ENCODE measurements at regions not wholly inside any gene's neighbourhood (a gene's known extent, or its start where the extent isn't known, plus 50 kb on each side); places are given as distances from the start of the nearest gene placed in this dataset.
"Not testable (repeated sequence)": the region's sequence is repeated elsewhere in the genome, so short reads cannot be mapped to it uniquely, and the experiment has no call there.

- Mint-ChIP-seq H3K36me3 (ENCODE audit: insufficient read depth in 2 of 2) (peaks cover 0 to 3% of the 10 kb centered on the region in 2 donors), H3K27ac (no peak overlapping the region), H3K27me3 (ENCODE audit: low read depth) (peaks cover 22% of the 10 kb centered on the region), H3K9me3 (peaks cover 0 to 4% of the 10 kb centered on the region in 2 donors), H3K4me3 (no peak overlapping the region), H3K4me1 (ENCODE audit: low read depth) (no peaks in the 10 kb centered on the region)
- DNase-seq: no peak
- no peak for ATAC-seq (replicated peaks in 1 of 2)
Observed at GRCh38 chr18:54662986-54663385, 71.9 kb downstream of the DYNAP start.

- not testable (repeated sequence) for H3K27ac Mint-ChIP-seq; H3K9me3 Mint-ChIP-seq; H3K4me1 Mint-ChIP-seq (ENCODE audit: low read depth); DNase-seq; H3K4me3 Mint-ChIP-seq; ATAC-seq (replicated peaks in 1 of 2); H3K36me3 Mint-ChIP-seq (ENCODE audit: insufficient read depth in 2 of 2)
- peaks cover 11% of the 10 kb centered on the region for H3K27me3 Mint-ChIP-seq (ENCODE audit: low read depth)
Observed at GRCh38 chr18:54669701-54670100, 78.7 kb downstream of the DYNAP start.

GRCh38 chr18:54671291-54671881 lies 80.3 kb downstream of the DYNAP start:
- H3K36me3 Mint-ChIP-seq (ENCODE audit: insufficient read depth in 2 of 2): no peaks in the 10 kb centered on the region
- no peak overlapping the region for H3K4me3 Mint-ChIP-seq
- no peaks in the 10 kb centered on the region for H3K9me3 Mint-ChIP-seq
- DNase-seq: peak in 1 of 2 donors; percentile 3
- no peak overlapping the region for H3K27ac Mint-ChIP-seq
- H3K27me3 Mint-ChIP-seq (ENCODE audit: low read depth): peaks cover 11% of the 10 kb centered on the region
- no peak for ATAC-seq (replicated peaks in 1 of 2)
- H3K4me1 Mint-ChIP-seq (ENCODE audit: low read depth): no peaks in the 10 kb centered on the region

GRCh38 chr18:54672109-54672508 lies 81.1 kb downstream of the DYNAP start:
- H3K27ac Mint-ChIP-seq: no peak overlapping the region
- H3K4me3 Mint-ChIP-seq: no peak overlapping the region
- H3K36me3 Mint-ChIP-seq (ENCODE audit: insufficient read depth in 2 of 2): no peaks in the 10 kb centered on the region
- H3K27me3 Mint-ChIP-seq (ENCODE audit: low read depth): peaks cover 11% of the 10 kb centered on the region
- H3K4me1 Mint-ChIP-seq (ENCODE audit: low read depth): no peaks in the 10 kb centered on the region
- H3K9me3 Mint-ChIP-seq: no peaks in the 10 kb centered on the region
- DNase-seq (no peak), ATAC-seq (replicated peaks in 1 of 2) (peak in 1 of 2 donors; percentile 38)

- no peak overlapping the region for H3K4me3 Mint-ChIP-seq
- H3K36me3 Mint-ChIP-seq (ENCODE audit: insufficient read depth in 2 of 2): no peaks in the 10 kb centered on the region
- no peaks in the 10 kb centered on the region for H3K9me3 Mint-ChIP-seq
- H3K4me1 Mint-ChIP-seq (ENCODE audit: low read depth): no peaks in the 10 kb centered on the region
- H3K27me3 Mint-ChIP-seq (ENCODE audit: low read depth): peaks cover 10% of the 10 kb centered on the region
- ATAC-seq (replicated peaks in 1 of 2) (no peak), DNase-seq (no peak)
- no peak overlapping the region for H3K27ac Mint-ChIP-seq
Observed at GRCh38 chr18:54672846-54673475, 81.9 kb downstream of the DYNAP start.

- no peaks in the 10 kb centered on the region for H3K27me3 Mint-ChIP-seq (ENCODE audit: low read depth)
- H3K36me3 Mint-ChIP-seq (ENCODE audit: insufficient read depth in 2 of 2): no peaks in the 10 kb centered on the region
Observed at GRCh38 chr18:54673936-54674335, 82.9 kb downstream of the DYNAP start.

GRCh38 chr18:54675076-54675475 lies 84.0 kb downstream of the DYNAP start:
- ATAC-seq (replicated peaks in 1 of 2) (no peak), DNase-seq (no peak)
- Mint-ChIP-seq H3K9me3 (no peaks in the 10 kb centered on the region), H3K27ac (no peak overlapping the region), H3K4me1 (ENCODE audit: low read depth) (peaks cover 5% of the 10 kb centered on the region), H3K36me3 (ENCODE audit: insufficient read depth in 2 of 2) (no peaks in the 10 kb centered on the region), H3K4me3 (no peak overlapping the region), H3K27me3 (ENCODE audit: low read depth) (peaks cover 6% of the 10 kb centered on the region)

More at GRCh38 chr18:54673936-54674335, 82.9 kb downstream of the DYNAP start:
- no peak overlapping the region for H3K27ac Mint-ChIP-seq
- ATAC-seq (replicated peaks in 1 of 2): no peak
- no peaks in the 10 kb centered on the region for H3K9me3 Mint-ChIP-seq
- no peak overlapping the region for H3K4me3 Mint-ChIP-seq
- no peak for DNase-seq
- H3K4me1 Mint-ChIP-seq (ENCODE audit: low read depth): no peaks in the 10 kb centered on the region

- Mint-ChIP-seq H3K4me3 (no peak overlapping the region), H3K4me1 (ENCODE audit: low read depth) (peaks cover 5% of the 10 kb centered on the region), H3K27me3 (ENCODE audit: low read depth) (peaks cover 6% of the 10 kb centered on the region), H3K27ac (no peak overlapping the region), H3K9me3 (no peaks in the 10 kb centered on the region), H3K36me3 (ENCODE audit: insufficient read depth in 2 of 2) (no peaks in the 10 kb centered on the region)
- ATAC-seq (replicated peaks in 1 of 2) (peak; percentile 44 to 50), DNase-seq (peak in 1 of 2 donors; percentile 2)
Observed at GRCh38 chr18:54679318-54680149, 88.5 kb downstream of the DYNAP start.

- H3K4me3 Mint-ChIP-seq: no peak overlapping the region
- H3K9me3 Mint-ChIP-seq: no peaks in the 10 kb centered on the region
- no peaks in the 10 kb centered on the region for H3K36me3 Mint-ChIP-seq (ENCODE audit: insufficient read depth in 2 of 2)
- DNase-seq (no peak), ATAC-seq (replicated peaks in 1 of 2) (no peak)
- no peak overlapping the region for H3K27ac Mint-ChIP-seq
- peaks cover 2% of the 10 kb centered on the region for H3K4me1 Mint-ChIP-seq (ENCODE audit: low read depth)
- H3K27me3 Mint-ChIP-seq (ENCODE audit: low read depth): no peaks in the 10 kb centered on the region
Observed at GRCh38 chr18:54684784-54685183, 93.7 kb downstream of the DYNAP start.

GRCh38 chr18:54689319-54689718 lies 98.3 kb downstream of the DYNAP start:
- Mint-ChIP-seq H3K27ac (no peak overlapping the region), H3K9me3 (no peaks in the 10 kb centered on the region), H3K4me1 (ENCODE audit: low read depth) (no peaks in the 10 kb centered on the region), H3K27me3 (ENCODE audit: low read depth) (no peaks in the 10 kb centered on the region), H3K36me3 (ENCODE audit: insufficient read depth in 2 of 2) (no peaks in the 10 kb centered on the region), H3K4me3 (no peak overlapping the region)
- DNase-seq: no peak
- ATAC-seq (replicated peaks in 1 of 2): no peak

- no peak for ATAC-seq (replicated peaks in 1 of 2)
- no peak overlapping the region for H3K27ac Mint-ChIP-seq
- no peak for DNase-seq
- no peaks in the 10 kb centered on the region for H3K36me3 Mint-ChIP-seq (ENCODE audit: insufficient read depth in 2 of 2)
- H3K27me3 Mint-ChIP-seq (ENCODE audit: low read depth): no peaks in the 10 kb centered on the region
- no peaks in the 10 kb centered on the region for H3K9me3 Mint-ChIP-seq
- no peaks in the 10 kb centered on the region for H3K4me1 Mint-ChIP-seq (ENCODE audit: low read depth)
- H3K4me3 Mint-ChIP-seq: no peak overlapping the region
Observed at GRCh38 chr18:54690198-54690597, 99.2 kb downstream of the DYNAP start.

- Mint-ChIP-seq H3K27ac (no peak overlapping the region), H3K4me1 (ENCODE audit: low read depth) (no peaks in the 10 kb centered on the region), H3K9me3 (no peaks in the 10 kb centered on the region), H3K27me3 (ENCODE audit: low read depth) (peaks cover 6% of the 10 kb centered on the region), H3K36me3 (ENCODE audit: insufficient read depth in 2 of 2) (no peaks in the 10 kb centered on the region), H3K4me3 (no peak overlapping the region)
- DNase-seq: no peak
- ATAC-seq (replicated peaks in 1 of 2): no peak
Observed at GRCh38 chr18:54692463-54692862, 101.4 kb downstream of the DYNAP start.

GRCh38 chr18:54696616-54697293 lies 105.7 kb downstream of the DYNAP start:
- H3K27ac Mint-ChIP-seq: no peak overlapping the region
- DNase-seq: no peak
- no peaks in the 10 kb centered on the region for H3K36me3 Mint-ChIP-seq (ENCODE audit: insufficient read depth in 2 of 2)

More at GRCh38 chr18:54696616-54697293, 105.7 kb downstream of the DYNAP start:
- Mint-ChIP-seq H3K4me3 (no peak overlapping the region), H3K4me1 (ENCODE audit: low read depth) (no peaks in the 10 kb centered on the region), H3K9me3 (no peaks in the 10 kb centered on the region), H3K27me3 (ENCODE audit: low read depth) (peaks cover 6% of the 10 kb centered on the region)
- ATAC-seq (replicated peaks in 1 of 2): no peak

Measured in activated T-cell treated with anti-CD3 and anti-CD28 coated beads, Interleukin-2, amount 50 U/mL, for 72 hours (primary cell).